Medulla oblongata (tissue), 1 donor: ENCODE measurements at regions not wholly inside any gene's neighbourhood (a gene's known extent, or its start where the extent isn't known, plus 50 kb on each side); places are given as distances from the start of the nearest gene placed in this dataset.

Source experiments
- DNase-seq: peaks from one replicate; pipeline ENCODE4 v3.0.0-alpha.2; 2015; ENCODE audit errors: extremely low spot score

- DNase-seq, result no peak
Measured at GRCh38 chr3:61311044-61311443, 59.8 kb upstream of the FHIT start.

GRCh38 chr3:61315871-61316270 lies 64.6 kb upstream of the FHIT start:
- no peak for DNase-seq

GRCh38 chr3:61323094-61323493 lies 71.8 kb upstream of the FHIT start:
- no peak for DNase-seq

- no peak for DNase-seq
Measured at GRCh38 chr3:61331929-61332552, 80.8 kb upstream of the FHIT start.

GRCh38 chr3:61333192-61333961 lies 82.1 kb upstream of the FHIT start:
- DNase-seq, result no peak

GRCh38 chr3:61334783-61335182 lies 83.5 kb upstream of the FHIT start:
- no peak for DNase-seq

GRCh38 chr3:61340931-61341461 lies 89.7 kb upstream of the FHIT start:
- DNase-seq, result no peak

- DNase-seq, result no peak
Measured at GRCh38 chr3:61343543-61343942, 92.3 kb upstream of the FHIT start.

GRCh38 chr3:61345020-61345419 lies 93.8 kb upstream of the FHIT start:
- DNase-seq, result no peak

GRCh38 chr3:61347981-61348380 lies 96.7 kb upstream of the FHIT start:
- DNase-seq, result no peak

- no peak for DNase-seq
Measured at GRCh38 chr3:61349717-61350116, 98.5 kb upstream of the FHIT start.

GRCh38 chr3:61350782-61351309 lies 99.6 kb upstream of the FHIT start:
- DNase-seq, result no peak

GRCh38 chr3:61352306-61352705 lies 101.1 kb upstream of the FHIT start:
- no peak for DNase-seq

- peak; percentile 70 for DNase-seq
Measured at GRCh38 chr3:61353382-61353781, 102.1 kb upstream of the FHIT start.

- no peak for DNase-seq
Measured at GRCh38 chr3:61354604-61355003, 103.4 kb upstream of the FHIT start.

- DNase-seq, result no peak
Measured at GRCh38 chr3:61356685-61357084, 105.4 kb upstream of the FHIT start.

- DNase-seq, result no peak
Measured at GRCh38 chr3:61357902-61358301, 106.7 kb upstream of the FHIT start.

GRCh38 chr3:61358364-61358763 lies 107.1 kb upstream of the FHIT start:
- peak; percentile 96 for DNase-seq

- no peak for DNase-seq
Measured at GRCh38 chr3:61360297-61360965, 109.2 kb upstream of the FHIT start.

- no peak for DNase-seq
Measured at GRCh38 chr3:61369678-61370077, 118.4 kb upstream of the FHIT start.

- no peak for DNase-seq
Measured at GRCh38 chr3:61371123-61371522, 119.9 kb upstream of the FHIT start.

- no peak for DNase-seq
Measured at GRCh38 chr3:61372723-61373122, 121.5 kb upstream of the FHIT start.
